ENCODE measurements at regions not wholly inside any gene's neighbourhood (a gene's known extent, or its start where the extent isn't known, plus 50 kb on each side); places are given as distances from the start of the nearest gene placed in this dataset.
A peak's percentile ranks its signal among the peaks of the same experiment; 100 is the strongest.

DNA sequence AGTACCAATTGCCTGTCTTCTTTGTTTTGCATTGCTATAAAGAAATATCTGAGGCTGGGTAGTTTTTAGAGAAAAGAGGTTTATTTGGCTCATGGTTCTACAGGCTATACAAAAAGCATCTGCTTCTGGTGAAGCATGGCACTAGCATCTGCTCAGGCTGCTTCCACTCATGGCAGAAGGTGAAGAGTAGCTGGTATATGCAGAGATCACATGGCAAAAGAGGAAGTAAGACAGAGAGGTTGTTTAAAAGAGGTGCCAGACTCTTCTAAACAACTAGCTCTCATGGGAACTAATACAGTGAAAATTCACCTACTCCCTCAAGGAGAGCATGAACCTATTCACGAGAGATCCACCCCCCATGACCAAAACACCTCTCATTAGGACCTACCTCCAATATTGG lies 56.7 kb upstream of the GUCA2B start:
- no peak for DNase-seq

DNA sequence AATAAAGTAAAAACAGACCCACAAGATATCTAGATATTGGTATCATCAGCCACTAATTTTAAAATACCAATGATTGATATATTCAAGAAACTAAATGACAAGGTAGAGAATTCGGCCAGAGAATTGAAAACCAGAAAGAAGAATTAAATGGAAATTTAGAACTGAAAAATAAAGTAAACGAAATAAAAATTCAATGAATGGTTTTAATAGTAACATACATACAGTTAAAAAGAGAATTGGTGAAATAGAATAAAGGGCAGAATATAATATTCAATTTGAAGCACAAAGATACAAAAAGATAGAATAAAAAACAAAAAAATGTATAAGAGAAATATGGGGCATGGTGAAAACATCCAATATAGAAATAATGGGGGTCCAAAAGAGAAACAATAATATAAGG lies 64.0 kb upstream of the GUCA2B start:
- no peak for DNase-seq

DNA sequence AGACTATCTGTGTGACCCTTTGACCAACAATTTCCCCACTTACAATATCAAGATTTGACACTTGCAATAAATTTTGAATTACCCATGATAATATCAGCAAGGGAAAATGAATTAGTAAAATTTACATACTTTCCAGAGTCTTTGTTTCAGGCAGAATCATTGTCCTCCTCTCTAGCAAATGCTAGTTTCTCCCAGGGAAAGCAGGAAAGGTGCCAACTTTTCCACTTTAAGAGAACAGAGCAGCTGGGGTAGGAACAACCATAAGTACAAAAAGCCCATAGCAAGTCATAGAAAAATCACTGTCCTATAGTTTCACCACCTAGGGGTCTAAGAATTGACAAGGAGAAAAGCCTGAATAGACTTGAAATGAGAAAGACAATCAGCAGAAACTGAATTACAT lies 67.1 kb upstream of the GUCA2B start:
- DNase-seq = no peak

DNA sequence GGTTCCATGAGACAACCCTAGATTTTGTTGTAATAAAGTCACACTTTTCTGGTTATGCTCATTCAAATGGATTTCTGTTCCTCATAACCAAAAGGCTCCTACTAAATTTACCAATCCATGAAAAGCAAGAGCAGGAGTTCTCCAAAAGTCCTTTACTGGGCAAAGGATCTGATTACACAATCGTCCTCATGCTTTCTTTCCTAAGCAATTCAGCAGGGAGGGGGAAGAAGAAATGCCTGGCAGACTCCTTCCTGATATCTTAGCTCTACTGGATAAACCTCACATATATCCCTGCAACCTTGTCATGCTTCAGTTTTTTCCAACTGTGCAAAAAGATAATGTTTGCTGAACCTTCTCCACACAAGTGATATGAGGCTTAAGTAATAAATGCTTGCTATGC lies 67.6 kb upstream of the GUCA2B start:
- no peak for DNase-seq

DNA sequence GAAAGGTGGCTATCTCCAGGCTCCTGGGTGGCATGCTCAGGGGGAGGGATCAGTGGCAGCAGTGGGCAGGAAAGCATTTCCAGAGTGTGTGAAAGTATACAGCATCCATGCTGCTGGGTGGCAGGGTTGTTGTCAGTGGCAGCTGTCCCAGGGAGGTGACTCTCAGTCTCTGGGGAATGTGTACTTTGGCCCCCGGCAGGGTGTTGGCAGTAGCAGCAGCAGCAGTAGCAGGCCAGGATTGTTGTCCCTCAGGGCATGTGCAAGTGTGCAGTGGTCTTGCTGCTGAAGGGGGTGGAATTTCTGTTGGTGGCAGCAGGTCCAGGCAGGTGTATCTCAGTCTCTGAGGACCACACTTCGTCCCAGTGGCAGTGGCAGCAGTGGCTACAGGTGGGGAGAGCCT lies 71.7 kb upstream of the GUCA2B start:
- DNase-seq = no peak

DNA sequence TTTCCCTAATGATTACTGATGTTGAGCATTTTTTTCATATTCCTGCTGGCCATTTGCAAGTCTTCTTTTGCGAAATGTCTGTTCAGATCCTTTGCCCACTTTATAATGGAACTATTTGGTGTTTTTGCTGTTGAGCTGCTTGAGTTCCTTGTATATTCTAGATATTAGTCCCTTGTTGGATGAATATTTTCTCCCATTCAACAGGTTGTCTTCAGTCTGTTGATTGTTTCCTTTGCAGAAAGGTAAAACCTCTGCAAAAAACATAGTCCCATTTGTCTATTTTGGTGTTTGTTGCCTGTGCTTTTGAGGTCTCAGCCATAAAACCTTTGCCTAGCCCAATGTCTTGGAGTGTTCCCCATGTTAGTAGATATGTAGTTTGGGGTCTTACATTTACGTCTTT lies 78.0 kb upstream of the GUCA2B start:
- no peak for DNase-seq

DNA sequence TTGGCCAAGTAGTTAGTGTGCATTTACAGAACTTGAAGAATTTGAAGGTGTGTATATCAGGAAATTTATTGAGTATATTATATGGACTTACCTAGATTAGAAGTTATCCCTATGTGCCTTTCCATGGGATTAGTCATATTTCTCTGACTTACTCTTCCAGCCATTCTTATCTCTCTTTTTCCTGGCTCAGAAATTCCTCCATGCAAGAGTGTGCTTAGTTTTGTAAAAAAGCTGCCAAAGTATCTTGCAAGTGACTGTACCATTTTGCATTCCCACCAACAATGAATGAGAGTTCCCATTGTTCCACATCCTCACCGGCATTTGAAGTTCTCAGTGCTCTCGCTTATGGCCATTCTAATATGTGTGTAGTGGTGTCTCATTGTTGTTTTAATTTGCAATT lies 82.2 kb upstream of the GUCA2B start:
- DNase-seq = no peak

DNA sequence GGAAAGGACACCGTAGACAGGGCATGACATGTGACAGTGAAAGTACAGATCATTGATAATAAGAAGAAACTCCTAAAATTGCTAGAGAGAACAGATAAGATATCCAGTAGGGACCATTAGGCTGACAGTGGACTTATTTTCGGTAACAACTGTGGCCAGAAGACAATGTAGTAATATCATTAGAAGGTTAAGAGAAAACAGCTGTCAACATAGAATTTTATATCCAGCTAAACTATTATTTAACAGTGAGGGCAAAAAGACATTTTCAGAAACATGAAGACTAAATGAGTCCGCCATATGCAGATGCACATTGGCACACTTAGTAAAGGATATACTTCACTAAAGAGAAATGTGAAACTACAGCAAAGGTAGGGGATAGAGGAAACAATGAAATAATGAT lies 95.4 kb upstream of the GUCA2B start:
- no peak for DNase-seq

DNA sequence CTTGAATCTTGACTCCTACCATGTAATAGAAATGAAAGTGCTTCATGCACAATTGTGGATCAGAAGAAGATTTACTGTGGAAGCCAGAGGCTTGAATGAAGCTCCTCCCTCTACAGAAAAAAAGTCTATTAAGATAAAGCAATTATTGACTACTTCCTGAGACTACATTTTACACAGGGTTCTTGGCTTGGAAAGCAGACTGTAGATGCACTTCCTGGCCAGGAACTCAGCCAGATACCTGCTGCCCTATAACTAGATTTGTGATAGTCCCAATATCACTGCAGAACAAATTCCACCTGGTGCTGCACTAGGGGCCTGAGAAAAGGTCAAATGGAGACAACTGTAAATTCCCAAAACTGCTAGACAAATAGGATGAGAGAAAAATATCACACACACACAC lies 96.8 kb upstream of the GUCA2B start:
- no peak for DNase-seq

DNA sequence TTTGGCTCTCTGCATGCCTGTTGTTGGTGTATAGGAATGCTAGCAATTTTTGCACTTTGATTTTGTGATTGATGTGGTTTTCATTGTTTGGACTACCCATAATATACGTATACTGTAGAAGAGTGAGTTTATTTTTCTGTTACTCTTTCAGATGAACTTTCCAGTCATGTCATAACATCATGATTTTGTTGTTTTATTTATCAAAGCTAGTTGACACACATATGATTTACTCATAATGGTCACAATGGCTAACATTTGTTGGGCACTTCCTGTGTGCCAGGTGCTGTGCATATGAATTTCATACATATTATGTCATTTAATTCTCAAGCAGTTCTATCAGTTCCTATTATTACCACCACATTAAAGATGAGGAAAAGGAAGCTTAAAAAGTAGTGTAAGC lies 98.1 kb upstream of the GUCA2B start:
- no peak for DNase-seq

DNA sequence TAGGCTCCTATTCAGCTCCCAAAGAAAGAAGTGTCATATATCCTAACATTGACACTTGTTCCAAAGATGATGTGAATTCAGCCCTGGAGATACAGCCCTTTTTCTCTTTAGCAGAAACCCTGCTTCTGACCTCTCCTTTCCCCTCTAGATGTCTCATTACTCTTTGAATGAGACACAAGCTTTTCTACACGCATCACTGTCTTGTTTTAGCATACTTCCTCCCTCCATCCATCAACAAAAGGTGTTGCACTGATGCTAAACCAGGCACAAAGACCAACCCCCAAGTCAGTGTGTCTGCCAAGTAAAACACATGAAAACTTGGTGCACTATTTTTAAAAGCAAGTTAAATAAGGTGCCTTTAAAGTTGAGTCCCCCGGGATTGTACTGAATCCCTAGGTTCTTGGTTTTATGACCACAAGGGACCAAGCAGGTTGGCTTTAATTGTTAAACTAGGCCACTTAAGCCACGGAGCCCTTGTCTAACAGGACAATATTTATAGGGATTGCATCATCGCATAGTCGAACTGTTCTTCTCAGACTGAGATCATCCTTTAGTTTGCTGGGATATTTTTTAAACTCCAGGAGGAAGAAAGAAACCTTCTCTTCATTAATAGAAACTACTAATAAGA lies 101.0 kb upstream of the GUCA2B start:
- DNase-seq = no peak

DNA sequence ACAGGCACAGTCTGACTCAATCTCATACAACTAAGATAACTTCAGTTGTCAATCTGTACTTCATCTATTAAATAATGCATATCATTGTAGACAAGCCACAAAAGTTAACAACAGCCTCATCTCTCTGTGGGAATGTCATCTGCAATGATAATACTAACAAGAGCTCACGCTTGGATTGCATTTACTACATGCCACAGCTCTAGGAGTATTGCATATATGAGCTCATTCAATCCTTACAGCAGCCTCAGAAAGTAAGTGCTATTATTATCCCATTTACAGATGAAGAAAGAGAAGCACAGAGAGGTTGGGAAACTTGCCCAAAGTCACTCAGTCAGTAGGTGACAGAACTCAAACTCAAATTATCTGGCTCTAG lies 105.7 kb upstream of the GUCA2B start:
- no peak for DNase-seq

DNA sequence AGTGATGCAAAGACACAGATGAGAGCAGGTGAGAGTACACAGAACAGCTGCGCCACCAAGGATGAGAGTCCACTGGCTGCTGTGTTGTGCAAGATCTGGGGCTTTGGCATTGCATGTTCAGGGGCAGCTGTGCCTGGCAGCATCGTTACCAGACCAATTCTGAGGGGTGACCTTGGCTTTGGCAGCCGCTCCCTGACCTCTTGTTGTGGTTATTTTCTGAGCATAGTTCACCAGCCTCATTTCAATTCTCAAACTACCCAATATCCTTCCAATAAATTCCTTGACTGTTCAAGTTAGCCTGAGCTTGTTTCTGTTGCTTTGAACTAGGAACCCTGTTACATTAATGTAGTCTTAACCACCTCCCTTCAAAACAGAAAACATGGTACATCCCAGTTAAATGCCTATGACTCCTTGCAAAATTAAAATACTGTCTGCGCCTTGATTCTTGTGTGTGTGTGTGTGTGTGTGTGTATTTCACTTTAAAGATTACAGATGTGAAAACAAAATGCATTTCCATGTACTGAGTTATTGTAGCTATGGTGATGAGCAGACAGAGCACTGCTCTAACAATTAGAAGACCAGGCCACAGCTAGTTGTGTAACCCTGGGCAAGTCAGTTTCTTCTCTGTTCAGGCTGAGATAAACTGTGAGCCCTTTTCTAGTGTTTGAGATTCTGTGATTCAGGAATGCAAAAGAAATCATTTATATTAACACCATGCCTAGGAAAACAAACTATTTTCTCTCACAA lies 106.3 kb upstream of the GUCA2B start:
- DNase-seq = no peak

DNA sequence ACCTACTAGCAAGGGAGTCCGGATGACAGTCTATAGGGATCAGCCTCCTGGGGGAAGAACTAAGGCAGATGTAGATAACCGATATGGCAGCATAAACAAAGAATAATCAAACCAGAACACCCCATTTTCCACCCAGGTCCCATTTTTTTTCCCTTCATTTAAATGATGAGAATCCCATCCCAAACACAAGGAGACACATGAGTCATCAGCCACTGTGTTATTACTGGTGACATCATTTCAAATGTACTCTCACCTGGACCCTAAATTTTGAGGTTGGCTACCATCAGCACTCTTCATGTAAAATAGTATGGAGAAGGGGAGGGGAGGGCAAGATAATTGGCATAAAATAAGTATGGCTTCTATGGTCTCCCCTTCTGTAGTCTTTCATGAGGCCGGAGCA lies 108.9 kb upstream of the GUCA2B start:
- DNase-seq = no peak

DNA sequence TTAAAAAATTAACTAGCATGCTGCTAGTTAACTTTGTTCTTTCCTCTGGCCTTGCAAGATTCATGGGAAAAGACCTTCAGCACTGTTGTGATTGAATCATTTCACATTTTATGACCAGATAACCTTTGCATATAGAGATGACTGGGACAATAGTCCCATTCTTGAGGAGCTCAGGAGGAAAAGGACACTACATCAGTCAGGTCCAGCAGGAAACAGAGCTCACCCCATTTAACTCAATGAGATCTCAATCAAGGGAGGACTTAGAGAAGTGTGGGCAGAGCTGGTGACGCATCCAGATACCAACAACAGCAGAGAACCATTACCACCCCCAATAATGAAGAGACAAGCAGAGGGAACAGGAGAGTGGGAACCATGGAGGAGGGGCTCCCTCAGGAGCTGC lies 109.4 kb upstream of the GUCA2B start:
- DNase-seq = no peak

DNA sequence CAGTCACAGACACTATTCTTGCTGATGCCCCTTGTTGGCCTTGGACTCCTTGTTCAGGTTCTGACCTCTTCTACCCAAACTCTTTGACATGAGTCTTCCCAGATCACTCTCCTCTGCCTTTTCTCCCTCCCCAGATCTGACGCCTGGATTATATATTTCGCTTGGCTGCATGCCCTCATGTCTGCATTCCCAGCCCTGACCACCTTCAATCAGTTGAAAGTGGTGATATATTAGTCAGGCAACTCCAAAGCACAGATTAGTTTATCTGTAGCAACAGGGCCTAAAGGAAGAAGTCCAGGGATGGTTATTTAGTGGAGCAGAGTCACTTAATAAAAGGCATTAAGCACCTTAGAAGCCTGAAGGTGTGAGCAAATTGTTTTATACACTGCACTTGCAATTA lies 110.0 kb upstream of the GUCA2B start:
- no peak for DNase-seq

DNA sequence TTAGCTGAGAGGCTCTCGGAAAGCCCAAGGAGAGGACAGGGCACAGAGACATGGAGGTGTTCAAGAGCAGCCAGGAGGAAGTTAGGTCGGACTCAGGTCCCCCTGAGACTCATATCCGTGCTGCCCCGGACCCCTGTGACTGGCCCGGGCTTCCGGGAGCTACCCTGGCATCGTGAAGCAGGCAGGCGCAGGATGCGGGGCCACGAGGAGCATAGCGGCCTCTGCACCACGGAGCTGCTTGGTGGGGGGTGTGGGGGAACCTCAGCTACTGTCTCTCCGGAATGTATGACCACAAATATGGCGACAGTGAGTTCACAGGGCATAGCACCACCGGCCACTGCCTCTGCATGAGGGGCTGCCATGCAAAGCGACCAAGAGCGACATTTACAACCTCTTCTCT lies 112.2 kb upstream of the GUCA2B start:
- no peak for DNase-seq

DNA sequence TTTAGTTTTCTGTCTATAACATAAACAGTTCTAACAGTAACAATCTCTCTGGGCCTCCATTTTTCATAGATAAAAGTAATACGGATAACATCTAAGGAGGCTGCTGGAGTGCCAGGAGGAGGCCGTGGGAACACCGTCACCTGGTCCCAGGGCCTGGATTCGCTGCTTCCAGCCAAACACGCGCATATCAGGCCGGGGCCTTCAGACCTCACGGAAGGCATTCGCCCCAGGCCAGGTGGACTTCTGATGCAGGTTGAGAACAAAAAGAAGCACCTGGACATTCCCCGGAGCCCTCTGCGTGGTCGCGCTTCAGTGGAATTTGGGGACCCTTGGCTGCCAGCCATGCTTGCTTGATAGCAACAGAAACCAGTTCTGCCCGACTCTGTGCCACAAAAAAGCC lies 113.1 kb upstream of the GUCA2B start:
- DNase-seq = no peak

DNA sequence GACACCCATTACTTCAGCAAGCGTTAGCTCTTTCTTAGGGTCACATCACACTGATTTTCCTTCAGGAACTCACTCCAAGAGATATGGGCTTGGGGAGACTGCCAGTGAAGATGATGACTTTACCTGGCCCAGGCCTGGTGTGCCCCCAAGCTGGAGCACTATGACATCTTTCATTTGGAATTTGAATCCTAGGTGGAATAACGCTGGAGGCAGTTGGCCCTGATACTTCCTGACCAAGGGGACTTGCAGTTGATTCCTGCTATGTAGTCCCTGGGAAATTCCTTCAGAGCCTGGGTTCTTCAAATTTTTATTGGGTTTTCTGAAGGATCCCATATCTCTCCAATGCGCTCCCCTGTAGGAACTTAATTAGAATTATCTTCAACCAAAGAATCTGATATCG lies 114.9 kb upstream of the GUCA2B start:
- no peak for DNase-seq

DNA sequence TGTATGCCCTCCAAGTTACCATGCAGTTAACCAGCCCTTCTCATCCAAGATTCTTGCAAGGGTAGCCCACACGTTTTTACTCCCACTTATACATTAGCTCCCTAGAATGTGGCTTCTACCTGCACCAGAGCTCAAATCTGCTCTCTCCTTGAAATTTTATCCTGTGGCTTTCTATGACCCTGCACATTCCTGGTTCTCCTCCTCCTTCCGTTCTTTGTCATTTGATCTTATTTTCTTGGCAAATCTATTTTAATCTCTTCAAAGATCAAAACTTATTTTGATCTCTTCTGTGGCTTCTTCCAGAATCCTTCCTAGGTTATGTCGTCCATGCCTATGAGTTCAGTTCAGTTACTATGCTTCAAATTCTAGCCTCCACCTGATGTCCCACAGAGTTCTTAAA lies 115.6 kb upstream of the GUCA2B start:
- no peak for DNase-seq

DNA sequence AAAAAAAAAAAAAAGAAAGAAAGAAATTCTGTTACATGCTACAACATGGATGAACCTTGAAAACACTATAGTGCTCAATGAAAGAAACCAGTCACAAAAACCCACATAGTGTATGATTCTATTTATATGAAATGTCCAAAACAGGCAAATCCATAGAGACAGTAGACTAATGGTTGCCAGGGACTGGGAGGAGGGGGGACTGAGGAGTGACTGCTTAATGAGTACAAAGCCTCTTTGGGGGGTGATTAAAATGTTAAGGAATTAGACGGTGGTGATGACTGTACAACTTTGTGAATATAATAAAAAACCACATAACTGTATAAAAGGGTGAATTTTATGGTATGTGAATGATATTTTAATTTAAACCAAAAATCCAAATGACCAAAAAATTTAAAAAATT lies 116.0 kb upstream of the GUCA2B start:
- no peak for DNase-seq

DNA sequence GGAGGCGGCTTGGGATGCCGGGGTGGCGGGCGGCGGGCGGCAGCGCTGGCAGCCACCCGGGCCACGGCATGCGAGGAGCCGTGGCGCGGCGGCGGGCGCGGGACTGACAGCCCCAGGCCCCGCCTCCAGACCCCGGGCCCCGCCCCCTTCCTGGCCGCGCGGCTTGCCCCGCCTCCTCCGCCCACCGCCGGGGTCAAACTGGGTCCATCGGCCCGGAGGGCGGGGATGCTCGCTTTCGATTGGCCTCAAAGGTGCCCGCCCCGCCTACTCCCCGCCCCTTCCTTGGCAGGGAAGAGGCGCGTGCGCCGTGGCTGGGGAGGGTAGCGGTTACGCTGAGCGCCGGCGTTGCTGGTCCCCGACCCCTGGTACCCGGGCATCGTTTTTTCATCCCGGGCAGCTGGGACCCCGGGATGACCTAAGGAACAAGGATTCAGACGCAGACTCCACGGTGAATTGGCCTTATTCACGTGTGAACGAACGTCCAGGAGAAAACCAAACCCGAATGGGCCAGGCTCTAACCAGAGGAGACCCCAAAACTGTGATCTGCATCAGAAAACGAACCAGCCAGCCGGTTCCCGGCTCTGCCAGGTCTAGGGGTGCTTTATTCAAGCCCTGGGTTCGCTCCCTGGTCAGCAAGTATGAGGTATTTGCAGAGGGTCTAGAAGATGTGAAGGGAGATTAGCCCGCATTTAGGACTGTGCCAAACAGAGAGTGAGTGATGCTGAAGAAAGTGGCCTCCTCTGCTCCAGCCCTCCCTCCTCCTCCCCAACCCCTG lies 117.2 kb upstream of the GUCA2B start:
- DNase-seq = peak; percentile 99 to 100

DNA sequence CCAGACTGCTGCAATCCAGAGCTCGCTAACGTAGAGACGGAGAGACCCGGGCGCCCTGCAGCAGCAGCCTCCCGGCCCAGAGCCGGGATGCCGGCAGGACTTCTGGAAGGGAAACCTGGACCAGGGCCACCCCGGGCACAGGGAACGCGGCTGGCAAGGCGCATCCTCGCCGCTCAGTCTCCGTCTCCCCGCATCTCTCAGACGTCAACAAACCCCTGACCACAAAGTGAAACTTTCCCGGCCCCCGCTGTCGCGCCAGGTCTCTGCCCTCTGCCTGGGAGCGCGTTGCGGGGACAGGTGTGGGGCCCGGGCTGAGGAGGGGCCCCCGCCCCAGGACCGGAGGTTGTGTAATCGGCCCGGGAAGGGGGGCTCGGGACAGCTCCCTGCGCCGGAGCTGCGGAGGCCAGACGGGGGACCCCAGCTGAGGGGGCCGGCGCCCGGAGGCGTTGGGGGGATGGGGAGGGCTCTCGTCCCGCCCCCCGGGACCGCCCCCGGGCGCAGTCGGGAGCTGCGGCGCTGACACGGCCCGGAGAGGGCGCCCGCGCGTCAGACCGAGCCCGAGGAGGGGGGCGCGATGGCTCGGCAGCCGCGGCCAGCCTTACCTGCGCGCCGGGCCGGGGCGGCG lies 116.6 kb upstream of the HIVEP3 start:
- peak in 1 of 2 experiments; percentile 70 for DNase-seq

DNA sequence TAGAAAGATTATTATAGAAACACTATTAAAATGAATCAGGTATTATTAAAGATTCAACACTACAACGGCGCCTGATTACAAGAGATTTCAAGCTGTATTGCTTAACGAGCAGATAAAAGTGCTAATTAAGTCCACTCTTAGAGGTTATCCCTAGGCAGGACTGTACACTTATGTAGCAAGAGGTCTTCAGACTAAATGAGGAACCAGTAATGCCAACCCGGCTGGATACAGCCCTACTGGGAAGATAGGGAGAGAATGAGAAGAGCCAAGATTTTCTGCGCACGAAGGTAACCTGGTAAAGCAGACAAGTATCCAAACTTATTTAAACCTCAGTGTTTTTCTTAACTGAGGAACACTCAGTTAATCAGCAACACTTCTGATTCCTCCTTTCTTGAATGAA lies 115.7 kb upstream of the HIVEP3 start:
- DNase-seq = no peak

Data from activated T-cell treated with anti-CD3 and anti-CD28 coated beads, Interleukin-2, amount 50 U/mL, for 48 hours (primary cell).